ENCODE measurements at regions not wholly inside any gene's neighbourhood (a gene's known extent, or its start where the extent isn't known, plus 50 kb on each side); places are given as distances from the start of the nearest gene placed in this dataset.

- Histone ChIP-seq H2AFZ (replicated peaks) (no peak overlapping the region), H3K9ac (no peak overlapping the region), H3K4me1 (no peaks in the 10 kb centered on the region), H3F3A (ENCODE audit: low read depth) (no peaks in the 10 kb centered on the region), H3K79me2 (ENCODE audit: low read depth) (no peaks in the 10 kb centered on the region), H3K27ac (no peak overlapping the region), H3K4me2 (no peak overlapping the region), H3K36me3 (no peaks in the 10 kb centered on the region), H4K20me1 (ENCODE audit: low read depth) (no peaks in the 10 kb centered on the region), H3K9me3 (ENCODE audit: low read depth) (no peaks in the 10 kb centered on the region), H3K4me3 (no peak overlapping the region), H3K27me3 (no peaks in the 10 kb centered on the region)
- no peaks in the 10 kb centered on the region for H3K27me3 Mint-ChIP-seq (ENCODE audit: insufficient read depth, low read depth)
- no peak for TF ChIP-seq EZH2phosphoT487 (IDR thresholded peaks at IDR 0.05)
- TF ChIP-seq EZH2 (IDR thresholded peaks at IDR 0.05) = no peak
- no peak for TF ChIP-seq CTCF (IDR thresholded peaks at IDR 0.05)
- H3K27ac Mint-ChIP-seq = no peak overlapping the region
- H3K4me1 Mint-ChIP-seq = no peaks in the 10 kb centered on the region
- no peaks in the 10 kb centered on the region for H3K36me3 Mint-ChIP-seq
- no peak overlapping the region for H3K4me3 Mint-ChIP-seq
- H3K9me3 Mint-ChIP-seq = no peaks in the 10 kb centered on the region
- DNase-seq (ENCODE audit: low spot score) = no peak
Measured at GRCh38 chr13:31528758-31529157, 210.6 kb upstream of the RXFP2 start.

- Mint-ChIP-seq H3K4me3 (no peak overlapping the region), H3K27me3 (ENCODE audit: insufficient read depth, low read depth) (no peaks in the 10 kb centered on the region), H3K27ac (no peak overlapping the region), H3K9me3 (no peaks in the 10 kb centered on the region), H3K4me1 (no peaks in the 10 kb centered on the region), H3K36me3 (no peaks in the 10 kb centered on the region)
- Histone ChIP-seq H3K4me3 (no peak overlapping the region), H3F3A (ENCODE audit: low read depth) (no peaks in the 10 kb centered on the region), H3K27ac (no peak overlapping the region), H3K9ac (no peak overlapping the region), H3K27me3 (no peaks in the 10 kb centered on the region), H3K79me2 (ENCODE audit: low read depth) (no peaks in the 10 kb centered on the region), H4K20me1 (ENCODE audit: low read depth) (no peaks in the 10 kb centered on the region), H3K4me2 (no peak overlapping the region), H3K9me3 (ENCODE audit: low read depth) (no peaks in the 10 kb centered on the region), H3K36me3 (no peaks in the 10 kb centered on the region), H2AFZ (replicated peaks) (no peak overlapping the region), H3K4me1 (no peaks in the 10 kb centered on the region)
- TF ChIP-seq EZH2phosphoT487 (IDR thresholded peaks at IDR 0.05) = no peak
- TF ChIP-seq EZH2 (IDR thresholded peaks at IDR 0.05) = no peak
- no peak for TF ChIP-seq CTCF (IDR thresholded peaks at IDR 0.05)
- DNase-seq (ENCODE audit: low spot score) = no peak
Measured at GRCh38 chr13:31530922-31531321, 208.4 kb upstream of the RXFP2 start.

GRCh38 chr13:31537052-31537451 is 202.3 kb upstream of the RXFP2 start:
- H2AFZ ChIP-seq (replicated peaks) = no peak overlapping the region
- H3K4me3 Mint-ChIP-seq = no peak overlapping the region
- no peaks in the 10 kb centered on the region for H3K27me3 ChIP-seq
- H3K9me3 ChIP-seq (ENCODE audit: low read depth) = no peaks in the 10 kb centered on the region
- H3K79me2 ChIP-seq (ENCODE audit: low read depth) = no peaks in the 10 kb centered on the region
- no peaks in the 10 kb centered on the region for H3F3A ChIP-seq (ENCODE audit: low read depth)
- TF ChIP-seq EZH2 (IDR thresholded peaks at IDR 0.05) (no peak), EZH2phosphoT487 (IDR thresholded peaks at IDR 0.05) (no peak), CTCF (IDR thresholded peaks at IDR 0.05) (no peak)
- no peak overlapping the region for H3K27ac Mint-ChIP-seq
- no peaks in the 10 kb centered on the region for H4K20me1 ChIP-seq (ENCODE audit: low read depth)
- H3K9ac ChIP-seq = no peak overlapping the region
- no peak overlapping the region for H3K4me2 ChIP-seq
- H3K27ac ChIP-seq = no peak overlapping the region
- no peaks in the 10 kb centered on the region for H3K36me3 ChIP-seq
- no peaks in the 10 kb centered on the region for H3K27me3 Mint-ChIP-seq (ENCODE audit: insufficient read depth, low read depth)
- no peaks in the 10 kb centered on the region for H3K9me3 Mint-ChIP-seq
- no peaks in the 10 kb centered on the region for H3K4me1 ChIP-seq
- H3K4me1 Mint-ChIP-seq = no peaks in the 10 kb centered on the region
- DNase-seq (ENCODE audit: low spot score) = no peak
- H3K36me3 Mint-ChIP-seq = no peaks in the 10 kb centered on the region
- H3K4me3 ChIP-seq = no peak overlapping the region

All from neural progenitor cell (in vitro differentiated cells).